ENCODE measurements at regions not wholly inside any gene's neighbourhood (a gene's known extent, or its start where the extent isn't known, plus 50 kb on each side); places are given as distances from the start of the nearest gene placed in this dataset.

DNA sequence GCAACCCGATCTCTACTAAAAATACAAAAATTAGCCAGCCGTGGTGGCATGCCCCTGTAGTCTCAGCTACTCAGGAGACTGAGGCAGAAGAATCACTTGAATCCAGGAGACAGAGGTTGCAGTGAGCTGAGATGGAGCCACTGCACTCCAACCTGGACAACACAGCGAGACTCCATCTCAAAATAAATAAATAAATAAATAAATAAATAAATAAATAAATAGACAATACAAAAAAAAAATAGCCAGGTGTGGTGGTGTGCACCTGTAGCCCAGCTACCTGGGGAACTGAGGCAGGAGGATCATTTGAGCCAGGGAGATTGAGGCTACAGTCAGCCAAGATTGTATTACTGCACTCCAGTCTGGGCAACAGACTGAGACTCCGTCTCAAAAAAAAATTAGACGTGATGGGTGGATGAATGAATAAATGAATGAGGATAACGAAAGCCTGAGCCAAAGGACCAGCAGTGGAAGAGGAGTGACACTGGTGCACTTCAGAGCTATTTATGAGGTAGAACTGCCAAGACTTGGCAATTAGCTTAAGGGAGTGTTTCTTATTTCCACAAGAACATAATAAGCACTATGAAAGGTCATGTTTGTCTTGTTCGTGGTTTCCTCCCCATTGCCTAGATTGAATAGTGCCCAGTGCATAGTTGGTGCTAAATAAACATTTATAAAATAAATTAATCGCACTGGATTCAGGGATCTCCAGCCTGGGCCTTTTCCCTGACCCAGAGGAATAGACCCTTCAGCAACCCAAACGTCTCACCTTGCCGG, 232.2 kb downstream of the IDS start:
- TF ChIP-seq CTCF (IDR thresholded peaks at IDR 0.05) (no peak), POLR2A (IDR thresholded peaks at IDR 0.05) (no peak)
